ENCODE measurements at regions not wholly inside any gene's neighbourhood (a gene's known extent, or its start where the extent isn't known, plus 50 kb on each side); places are given as distances from the start of the nearest gene placed in this dataset.
A peak's percentile ranks its signal among the peaks of the same experiment; 100 is the strongest.

DNA sequence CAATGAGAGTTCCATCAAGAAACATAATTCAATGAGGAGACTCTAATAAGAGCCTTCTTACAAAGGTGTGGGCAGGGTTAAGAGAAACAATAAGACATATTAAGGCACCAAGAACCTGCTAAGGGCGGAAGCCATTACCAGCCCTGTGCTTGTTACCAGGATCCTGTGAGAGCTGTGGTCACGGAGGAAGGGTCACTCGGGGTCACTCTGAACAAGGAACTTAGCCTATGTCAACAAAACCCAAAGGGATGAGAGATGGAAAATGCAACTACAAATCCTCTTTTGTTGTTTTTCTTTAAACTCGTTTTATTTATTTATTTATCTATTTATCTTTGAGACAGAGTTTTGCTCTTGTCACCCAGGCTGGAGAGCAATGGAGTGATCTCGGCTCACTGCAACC, 460.4 kb upstream of the CCDC196 start:
- no peak for DNase-seq

DNA sequence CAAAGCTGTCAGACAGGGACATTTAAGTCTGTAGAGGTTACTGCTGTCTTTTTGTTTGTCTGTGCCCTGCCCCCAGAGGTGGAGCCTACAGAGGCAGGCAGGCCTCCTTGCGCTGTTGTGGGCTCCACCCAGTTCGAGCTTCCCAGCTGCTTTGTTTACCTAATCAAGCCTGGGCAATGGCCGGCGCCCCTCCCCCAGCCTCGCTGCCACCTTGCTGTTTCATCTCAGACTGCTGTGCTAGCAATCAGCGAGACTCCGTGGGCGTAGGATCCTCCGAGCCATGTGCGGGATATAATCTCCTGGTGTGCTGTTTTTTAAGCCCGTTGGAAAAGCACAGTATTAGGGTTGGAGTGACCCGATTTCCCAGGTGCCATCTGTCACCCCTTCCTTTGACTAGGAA, 454.2 kb upstream of the CCDC196 start:
- peak in 1 of 2 experiments; percentile 62 for DNase-seq

DNA sequence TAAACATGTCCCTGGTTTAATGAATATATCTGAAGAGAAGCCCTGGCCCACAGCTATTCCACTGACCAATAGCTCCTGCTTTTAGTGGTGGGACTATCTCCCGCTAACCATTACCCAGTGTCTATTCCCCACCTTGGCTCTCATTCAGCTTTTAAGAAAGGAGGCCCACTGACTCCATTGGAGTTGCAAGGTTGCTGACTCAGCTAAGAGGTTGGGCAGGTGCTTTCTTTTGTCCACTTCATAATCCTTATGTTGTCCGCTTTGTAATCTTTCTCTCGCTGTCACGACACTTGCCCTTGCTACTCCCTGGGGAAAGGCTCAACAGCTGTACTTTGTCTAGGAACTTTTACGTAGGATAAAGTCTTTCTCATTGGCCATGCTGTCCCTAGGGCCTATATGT, 453.4 kb upstream of the CCDC196 start:
- no peak for DNase-seq

DNA sequence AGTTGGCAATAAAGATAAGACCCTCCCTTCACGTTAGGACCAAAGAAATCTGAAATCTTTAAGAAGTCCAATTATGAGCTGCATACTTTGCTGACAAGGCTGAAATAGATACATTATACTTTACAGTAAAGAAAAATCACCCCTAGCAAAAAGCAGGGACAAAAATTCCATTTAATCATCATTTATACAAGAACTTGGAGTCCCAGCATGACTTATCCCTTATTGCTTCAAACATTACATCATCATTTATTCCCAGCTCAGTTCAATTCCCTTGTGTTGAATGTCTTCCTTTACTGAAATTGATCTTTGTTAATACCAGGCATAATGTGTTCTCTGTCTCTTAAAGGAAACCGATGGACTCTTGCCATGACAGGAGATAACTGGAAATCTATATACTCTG, 449.6 kb upstream of the CCDC196 start:
- DNase-seq, result no peak

DNA sequence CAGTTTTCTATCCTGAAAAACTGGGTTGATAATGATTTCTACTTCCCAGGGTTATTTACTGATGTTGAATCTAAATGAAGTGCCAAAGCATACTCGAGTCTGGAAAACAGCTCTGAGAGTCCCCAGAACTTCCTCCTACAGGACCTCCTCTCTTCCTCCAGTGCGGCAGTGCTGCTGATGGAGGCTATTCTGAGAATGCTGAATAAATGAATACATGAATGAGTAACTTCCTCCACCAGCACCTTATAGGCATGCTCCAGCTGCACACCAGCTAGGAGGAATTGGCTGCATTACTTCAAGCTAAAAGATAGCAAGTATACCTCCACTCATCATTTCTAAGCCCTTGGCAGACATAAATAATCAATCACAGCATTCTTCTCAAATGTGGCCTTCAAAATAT, 448.8 kb upstream of the CCDC196 start:
- DNase-seq, result no peak

DNA sequence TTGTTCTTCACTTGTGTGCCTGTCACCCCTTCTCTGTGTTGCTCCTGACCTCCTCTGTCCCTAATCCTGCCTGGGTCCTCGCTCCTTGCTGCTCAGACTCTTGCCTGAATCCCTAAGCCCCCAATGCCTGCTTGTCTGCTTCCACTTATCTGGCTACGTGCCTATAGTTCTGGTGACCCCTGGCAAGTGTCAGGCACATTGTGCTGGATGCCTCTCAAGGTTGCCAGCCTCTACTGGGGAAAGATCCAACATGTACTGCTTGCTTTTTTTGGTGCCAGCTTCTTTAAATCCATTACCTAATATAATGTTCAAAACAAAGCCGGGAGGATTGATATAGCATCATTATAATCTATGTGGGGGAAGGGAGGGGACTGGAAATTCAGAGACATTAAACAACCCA, 448.0 kb upstream of the CCDC196 start:
- DNase-seq, result no peak

DNA sequence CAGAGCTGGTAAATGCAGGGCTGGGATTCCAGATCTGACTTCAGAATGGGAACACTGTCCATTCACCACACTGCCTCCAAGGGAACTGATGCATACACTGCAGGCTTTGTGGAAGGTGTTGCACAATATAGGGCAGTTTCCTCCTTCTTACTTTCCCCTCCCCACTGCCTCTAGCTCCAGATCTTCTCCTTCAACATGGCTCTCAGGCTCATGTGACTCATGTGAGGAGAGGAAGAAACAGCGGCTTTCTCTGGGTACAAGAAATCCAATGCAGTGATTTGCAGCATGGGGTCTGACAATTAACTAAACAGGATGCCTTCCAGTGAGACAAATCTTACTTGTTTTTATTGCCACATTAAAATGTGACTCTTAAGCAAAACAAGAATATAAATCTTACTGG, 447.6 kb upstream of the CCDC196 start:
- no peak for DNase-seq

DNA sequence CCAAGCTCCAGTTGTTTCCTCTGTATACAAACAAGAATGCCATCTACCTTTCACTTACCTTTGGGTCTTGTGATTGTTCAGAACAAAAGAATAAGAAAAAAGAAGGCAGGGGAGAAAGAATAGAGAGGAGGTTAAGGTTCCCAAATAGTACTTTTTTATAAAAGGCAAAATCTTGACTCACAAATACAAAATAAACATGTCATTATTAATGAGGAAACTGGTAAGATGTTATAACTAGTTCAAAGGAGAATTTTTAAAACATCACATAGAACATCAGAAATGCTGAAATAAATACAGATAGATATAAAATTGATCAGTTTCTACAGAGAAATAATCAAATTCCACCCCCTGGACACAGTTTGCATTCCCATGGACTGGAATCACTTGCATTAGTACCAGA, 446.7 kb upstream of the CCDC196 start:
- DNase-seq, result no peak

DNA sequence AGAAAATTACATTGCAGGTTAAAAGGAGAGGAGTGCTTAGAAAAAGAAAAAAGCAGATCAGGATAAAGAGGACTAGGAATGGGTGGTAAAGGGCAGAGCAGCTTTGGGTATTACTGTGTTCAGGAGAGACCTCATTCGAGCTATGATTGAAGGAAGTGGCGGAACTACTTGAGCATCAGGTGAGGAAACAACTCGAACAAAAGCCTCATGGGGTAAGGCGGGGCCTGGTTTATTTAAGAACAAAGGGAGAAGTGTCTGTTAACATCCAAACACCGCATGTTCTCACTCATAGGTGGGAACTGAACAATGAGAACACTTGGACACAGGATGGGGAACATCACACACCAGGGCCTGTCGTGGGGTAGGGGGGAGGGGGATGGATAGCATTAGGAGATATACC, 444.6 kb upstream of the CCDC196 start:
- no peak for DNase-seq

DNA sequence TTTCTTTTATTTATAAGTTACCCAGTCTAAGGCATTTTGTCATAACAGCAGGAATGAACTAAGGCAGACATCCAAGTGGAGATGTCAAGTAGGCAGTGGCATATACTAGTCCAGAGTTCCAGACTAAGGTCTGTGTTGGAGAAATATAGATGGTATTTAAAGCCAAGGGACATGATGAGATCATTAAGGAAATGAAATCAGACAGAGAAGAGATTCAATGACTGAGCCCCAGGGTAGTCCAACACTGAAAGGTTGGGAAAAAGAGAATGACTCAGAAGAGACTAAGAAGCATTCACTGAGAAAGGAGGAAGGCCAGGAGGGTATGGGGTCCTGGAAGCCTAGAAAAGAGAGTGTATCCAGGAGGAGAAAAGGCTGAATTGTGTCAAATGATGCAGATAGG, 442.2 kb upstream of the CCDC196 start:
- DNase-seq, result no peak

DNA sequence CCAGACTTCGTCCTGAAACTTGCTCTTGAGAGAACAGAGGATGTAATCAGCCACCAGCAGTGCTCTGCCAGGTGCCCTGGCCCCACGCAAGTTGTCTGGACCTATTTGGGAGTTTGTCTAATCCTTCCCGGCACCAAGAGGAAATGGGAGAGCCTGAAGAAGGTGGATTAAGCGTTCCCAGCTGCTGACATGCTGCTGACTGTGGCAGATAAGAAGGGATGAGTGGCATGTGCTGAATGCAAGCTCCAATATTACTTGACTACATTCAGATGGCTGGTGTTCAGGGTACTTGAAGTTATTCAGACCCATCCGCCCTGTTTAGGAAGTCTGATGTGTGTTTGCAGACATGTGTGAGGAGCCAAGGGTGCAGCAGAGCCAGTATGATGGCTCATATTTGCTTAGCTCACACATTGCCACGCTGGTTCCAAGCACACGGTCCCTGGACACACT, 440.6 kb upstream of the CCDC196 start:
- DNase-seq, result no peak

DNA sequence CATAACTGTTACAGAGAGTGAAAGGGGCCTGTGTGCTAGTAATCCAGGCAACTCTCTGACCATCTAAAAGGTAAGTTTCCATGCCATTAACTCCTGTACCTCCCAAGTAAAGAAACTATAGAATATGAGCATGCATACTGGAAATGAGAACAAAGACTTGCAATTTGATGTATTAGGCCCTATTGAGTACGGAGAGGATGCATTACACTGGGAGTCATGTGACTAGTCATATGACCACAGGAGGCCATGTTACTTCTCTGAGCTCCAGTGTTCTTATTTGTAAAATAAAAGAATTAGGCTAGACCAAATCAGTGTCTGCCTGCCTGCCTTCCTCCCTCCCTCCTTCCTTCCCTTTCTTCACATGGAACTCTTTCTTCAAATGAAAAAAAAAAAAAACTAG, 440.1 kb upstream of the CCDC196 start:
- DNase-seq, result no peak

DNA sequence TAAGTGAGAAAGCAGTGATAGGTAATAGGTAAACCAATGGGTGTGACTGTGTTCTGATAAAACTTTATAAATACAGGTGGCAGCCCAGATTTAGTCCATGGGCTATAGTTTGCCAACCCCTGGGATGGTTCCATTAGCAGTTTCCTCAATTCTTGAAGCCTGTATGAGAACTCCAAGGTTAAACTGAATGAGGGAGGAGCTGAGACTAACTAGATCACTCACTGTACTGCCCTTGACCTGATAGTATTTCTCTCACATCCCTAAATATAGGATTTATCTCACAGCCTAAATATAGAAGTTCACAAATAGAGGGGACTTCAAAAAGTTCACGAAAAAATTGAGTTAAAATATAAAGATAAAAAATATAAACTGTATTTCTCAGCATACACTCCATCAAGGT, 439.6 kb upstream of the CCDC196 start:
- DNase-seq, result no peak

DNA sequence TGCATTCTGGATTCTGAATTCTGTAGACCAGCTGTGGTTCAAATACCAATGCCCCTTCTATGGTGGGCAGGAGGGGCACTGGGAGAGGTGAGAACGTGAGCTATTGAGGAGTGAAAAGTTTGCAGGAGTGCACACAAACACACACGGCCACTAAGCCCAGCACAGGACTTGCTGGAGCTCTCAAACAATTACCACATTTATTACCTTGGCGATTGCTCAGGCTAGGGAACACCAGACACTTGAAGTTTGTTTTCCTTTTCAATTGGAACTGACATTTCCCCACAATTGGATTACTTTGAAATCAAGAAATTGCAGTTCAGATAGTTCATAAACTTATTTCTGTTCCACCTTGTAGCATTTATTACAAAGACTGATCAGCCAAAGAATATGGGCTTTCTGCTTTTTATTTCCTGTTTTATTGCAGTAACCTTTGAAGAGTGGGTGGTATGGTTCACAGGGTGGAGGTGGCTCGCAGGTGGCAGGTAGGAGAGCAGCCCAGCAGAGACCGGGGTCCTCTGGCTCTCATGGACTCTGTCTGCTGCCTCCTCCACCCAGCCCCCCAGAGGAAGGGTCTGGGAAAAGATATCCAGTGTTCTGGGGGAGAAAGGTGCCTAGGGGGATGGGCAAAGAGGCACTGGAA, 429.8 kb upstream of the CCDC196 start:
- DNase-seq, result no peak

DNA sequence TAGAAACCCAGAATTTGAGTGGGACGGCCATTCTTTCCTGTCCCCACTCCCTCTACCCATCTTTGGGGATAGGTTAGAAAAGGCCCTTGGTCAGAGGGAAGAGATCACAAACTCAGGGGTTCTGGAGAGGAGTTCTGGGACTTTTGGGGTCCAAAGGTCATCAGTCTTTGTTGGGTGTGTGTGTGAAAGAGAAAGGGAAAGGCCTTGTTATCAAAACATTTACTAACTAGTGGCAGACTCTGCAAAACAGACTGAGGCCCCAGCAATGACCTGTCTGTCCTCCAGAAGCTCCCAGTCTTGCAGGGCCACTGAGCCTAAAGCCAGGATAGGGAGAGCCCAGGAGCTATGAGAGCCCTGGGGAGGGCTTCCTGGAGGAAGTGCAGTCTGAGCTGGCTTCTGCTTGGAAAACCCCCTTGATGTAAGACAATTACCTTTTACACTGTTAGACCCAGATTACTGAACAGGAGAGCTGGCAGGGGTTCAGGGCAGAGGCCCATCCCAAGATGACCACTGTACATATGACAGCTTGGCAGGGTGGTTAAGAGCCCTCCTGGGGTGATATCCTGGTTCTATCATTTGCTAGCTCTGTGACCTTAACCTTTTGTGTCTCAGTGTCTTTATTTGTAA, 429.1 kb upstream of the CCDC196 start:
- DNase-seq, result no peak

DNA sequence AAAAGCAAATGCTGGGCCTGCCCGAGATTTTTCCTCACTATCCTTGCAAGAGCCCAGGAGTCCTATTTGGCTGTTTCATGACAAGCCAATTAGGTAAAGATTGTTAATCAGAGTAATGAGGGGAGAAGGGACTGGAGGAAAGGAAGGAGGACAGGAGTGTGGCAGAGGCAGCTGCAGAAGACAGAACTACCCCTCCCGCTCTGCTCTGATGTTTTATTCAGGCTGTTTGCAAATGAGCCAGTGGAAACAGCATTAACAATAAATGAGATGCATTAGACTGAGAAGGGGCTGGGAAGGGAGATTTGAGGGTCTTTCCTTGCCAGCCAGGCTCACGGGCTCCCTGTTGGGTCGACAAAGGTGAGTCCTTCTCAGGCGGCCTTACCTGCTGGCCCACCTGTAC, 421.0 kb upstream of the CCDC196 start:
- DNase-seq, result no peak

DNA sequence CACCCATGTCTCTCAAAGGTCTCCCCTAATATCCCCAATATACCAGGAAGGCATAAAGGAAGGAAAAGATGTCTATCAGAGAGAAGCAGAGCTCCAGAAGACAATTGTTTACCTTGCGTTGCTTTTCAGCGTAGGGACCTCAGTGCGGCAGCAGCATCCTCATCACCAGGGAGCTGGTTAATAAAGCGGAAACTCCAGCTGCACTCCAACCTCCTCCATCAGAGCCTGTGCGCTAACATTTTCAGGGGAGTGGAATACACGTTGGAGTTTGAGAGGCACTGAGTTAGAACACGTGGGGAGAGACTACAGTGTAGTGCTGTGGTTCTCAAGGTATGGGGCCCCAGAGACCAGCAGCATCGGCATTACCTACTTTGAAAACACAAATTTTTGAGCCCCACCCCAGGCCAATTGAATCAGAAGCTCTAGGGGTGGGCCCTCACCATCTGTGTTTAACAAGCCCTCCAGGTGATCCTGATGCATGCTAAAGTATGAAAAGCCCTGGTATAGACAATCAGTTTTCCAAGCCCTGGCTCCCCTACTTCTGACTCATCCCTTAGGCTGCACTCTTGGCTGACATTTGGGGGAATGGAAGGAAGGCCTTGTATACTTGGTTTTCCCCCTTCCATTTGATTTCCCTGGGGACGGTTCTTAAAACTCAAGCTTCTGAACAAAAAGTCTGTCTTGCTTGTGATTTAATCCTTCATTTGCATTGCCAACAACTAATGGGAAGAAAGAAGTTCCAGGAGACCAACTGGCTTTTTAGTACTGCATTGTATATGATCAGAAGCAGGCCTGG, 419.0 kb upstream of the CCDC196 start:
- DNase-seq, result no peak

DNA sequence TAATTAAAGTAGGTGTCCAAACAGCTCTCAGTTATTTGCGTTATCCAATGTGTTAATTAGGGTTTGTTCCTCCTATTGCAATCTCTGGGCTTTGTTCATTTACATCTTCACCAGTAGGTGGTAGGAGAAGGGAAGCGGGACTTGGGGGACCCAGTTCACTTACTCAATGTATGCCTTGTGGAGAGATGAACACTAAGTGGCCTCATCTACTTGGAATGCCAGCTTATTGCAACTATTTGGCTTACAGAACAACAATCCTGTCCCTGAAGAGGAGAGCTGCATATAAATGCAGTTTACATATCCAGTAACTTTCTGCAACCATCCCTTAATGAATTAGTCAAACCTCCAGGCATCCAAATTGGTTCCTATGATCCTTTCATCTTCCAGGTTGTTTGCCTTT, 417.1 kb upstream of the CCDC196 start:
- DNase-seq, result no peak

DNA sequence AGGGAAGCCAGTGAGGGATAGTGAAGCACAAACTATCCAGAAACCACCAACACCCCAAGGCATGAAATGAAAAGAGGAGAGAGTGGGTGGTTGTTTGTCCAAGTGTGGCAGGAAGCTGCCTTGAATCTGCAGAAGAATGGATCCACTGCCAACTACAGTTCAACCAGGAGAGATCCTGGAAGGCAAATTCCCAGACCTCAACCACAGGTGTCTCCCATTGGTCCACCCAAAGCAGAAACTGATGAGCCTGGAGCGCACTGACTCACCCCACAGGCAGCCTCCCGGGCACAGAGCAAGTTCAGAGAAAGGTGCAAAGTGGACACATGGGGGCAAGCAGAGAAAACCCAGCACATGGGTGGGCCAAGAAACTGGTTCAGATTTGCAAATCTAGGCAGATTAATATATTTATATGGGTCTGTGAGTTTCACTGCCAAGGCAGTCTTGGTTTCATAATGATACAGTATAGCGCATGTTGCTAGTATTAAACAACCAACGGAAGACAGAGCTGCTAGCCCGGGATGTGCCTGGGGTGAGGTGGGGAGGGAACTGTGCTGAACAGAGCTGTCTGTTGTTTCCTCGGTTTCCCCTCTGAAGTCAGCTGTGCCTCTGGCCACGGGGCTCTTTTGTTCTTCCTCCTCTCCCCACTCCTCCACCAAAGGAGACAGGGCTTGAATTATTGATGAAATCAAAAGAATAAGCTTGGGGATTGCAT, 416.2 kb upstream of the CCDC196 start:
- no peak for DNase-seq

DNA sequence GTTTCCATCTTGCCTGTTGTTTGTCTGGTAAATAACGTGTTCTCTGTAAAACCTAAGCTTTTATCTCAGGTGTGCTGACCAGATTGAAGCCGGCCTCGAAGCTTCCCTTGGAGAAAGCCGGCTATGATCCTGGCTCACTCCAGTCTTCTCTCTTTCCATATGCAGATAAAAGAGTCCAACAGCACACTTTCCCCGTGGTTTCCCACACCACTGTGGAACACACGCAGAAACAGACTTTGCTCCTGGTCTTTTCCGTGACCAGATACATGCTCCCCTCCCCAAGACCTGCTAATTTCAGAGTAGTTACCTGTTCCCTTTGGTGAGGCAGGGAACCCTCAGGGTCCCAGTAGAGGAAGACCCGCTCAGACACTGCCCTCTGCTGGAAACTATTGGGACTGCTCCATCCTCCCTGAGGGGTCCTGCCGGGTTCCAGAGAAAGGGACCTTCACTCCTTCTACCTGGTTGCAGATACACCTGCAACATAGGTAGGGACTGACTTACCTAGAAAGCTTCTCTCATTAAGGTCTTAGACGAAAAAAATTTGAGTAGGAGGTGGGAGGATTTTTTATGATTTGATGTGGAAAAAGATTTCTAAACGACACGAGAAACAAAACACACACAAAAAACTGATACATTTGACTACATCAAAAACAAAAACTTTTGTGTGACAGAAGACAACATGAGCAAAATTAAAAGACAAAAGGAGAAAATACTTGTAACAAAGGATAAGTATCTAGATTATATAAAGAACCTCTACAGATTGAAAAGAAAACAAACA, 415.4 kb upstream of the CCDC196 start:
- peak; percentile 28 to 36 for DNase-seq

DNA sequence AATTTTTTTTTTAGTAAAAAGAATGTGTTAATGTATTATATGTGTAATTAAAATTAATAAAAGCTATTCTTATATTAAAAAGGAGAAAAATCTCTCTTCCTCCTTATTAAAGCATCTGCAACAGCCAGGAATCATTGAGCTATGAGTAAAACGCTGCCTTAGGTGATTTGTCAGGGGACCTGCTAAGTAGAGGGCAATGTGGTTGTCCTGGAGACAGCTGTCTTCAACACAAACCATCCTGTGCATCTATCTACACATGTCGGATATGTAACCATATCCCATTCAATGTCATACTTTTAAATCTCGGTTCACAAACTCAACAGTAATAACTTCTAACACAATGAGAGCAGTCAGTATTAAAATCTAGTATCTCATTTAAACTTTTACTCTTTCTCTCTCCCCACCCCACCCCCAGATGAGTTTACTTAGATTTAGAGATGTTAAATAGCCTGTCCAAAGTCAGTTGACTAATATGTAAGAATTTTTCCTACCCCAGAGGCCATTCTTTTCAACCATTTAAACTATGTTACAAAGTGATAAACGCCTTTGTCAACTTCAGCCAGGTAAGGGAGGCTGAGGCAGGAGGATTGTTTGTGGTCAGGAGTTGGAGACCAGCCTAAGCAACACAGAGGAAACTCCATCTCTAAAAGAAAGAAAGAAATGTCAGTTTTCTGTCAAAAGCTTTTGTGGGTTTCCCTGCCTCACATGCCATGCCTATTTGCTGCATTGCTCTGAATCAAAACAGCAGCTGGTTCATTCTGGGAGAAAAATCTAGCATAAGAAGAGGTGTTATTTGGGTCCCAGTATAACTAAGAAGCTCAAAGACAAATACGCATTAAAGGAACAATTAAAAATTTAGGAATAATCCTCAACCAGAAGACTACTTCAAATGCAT, 413.7 kb upstream of the CCDC196 start:
- no peak for DNase-seq

DNA sequence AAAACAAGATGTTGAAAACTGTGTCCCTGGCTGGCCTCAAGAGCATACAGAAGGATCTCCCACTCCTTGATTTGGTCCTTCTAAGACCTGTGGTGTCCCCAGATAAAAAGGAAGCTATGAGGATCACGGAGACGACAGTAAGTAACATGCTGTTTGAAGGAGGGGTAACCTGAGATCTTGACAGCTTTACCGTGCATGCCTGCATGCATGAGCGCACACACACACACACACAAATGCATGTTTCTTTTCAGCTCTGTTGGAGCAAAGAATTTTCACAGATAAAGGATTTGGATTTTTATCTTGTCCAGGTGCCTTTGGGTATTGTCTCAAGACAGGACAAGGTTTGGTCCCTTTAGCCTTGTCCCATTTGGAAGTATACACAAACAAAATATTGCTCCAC, 411.6 kb upstream of the CCDC196 start:
- no peak for DNase-seq
